ENCODE measurements at regions not wholly inside any gene's neighbourhood (a gene's known extent, or its start where the extent isn't known, plus 50 kb on each side); places are given as distances from the start of the nearest gene placed in this dataset.

GRCh38 chr7:25368599-25369201 is 140.4 kb upstream of the NPVF start:
- Mint-ChIP-seq H3K4me3 (no peak overlapping the region), H3K27ac (no peak overlapping the region), H3K4me1 (no peaks in the 10 kb centered on the region), H3K27me3 (peaks cover 4% of the 10 kb centered on the region), H3K36me3 (no peaks in the 10 kb centered on the region), H3K9me3 (peaks cover 4 to 8% (median 5%) of the 10 kb centered on the region in 3 donors)

GRCh38 chr7:25369786-25370185 is 141.5 kb upstream of the NPVF start:
- H3K4me3 Mint-ChIP-seq, result no peak overlapping the region
- peaks cover 5 to 8% (median 5%) of the 10 kb centered on the region in 3 donors for H3K9me3 Mint-ChIP-seq
- H3K27me3 Mint-ChIP-seq, result peaks cover 4% of the 10 kb centered on the region

GRCh38 chr7:25371972-25372371 is 143.7 kb upstream of the NPVF start:
- H3K4me3 Mint-ChIP-seq, result no peak overlapping the region
- H3K27ac Mint-ChIP-seq, result no peak overlapping the region
- no peaks in the 10 kb centered on the region for H3K36me3 Mint-ChIP-seq
- peaks cover 5 to 8% (median 7%) of the 10 kb centered on the region in 3 donors for H3K9me3 Mint-ChIP-seq
- no peaks in the 10 kb centered on the region for H3K4me1 Mint-ChIP-seq
- H3K27me3 Mint-ChIP-seq, result peaks cover 6% of the 10 kb centered on the region

More at GRCh38 chr7:25369786-25370185, 141.5 kb upstream of the NPVF start:
- no peak overlapping the region for H3K27ac Mint-ChIP-seq
- no peaks in the 10 kb centered on the region for H3K36me3 Mint-ChIP-seq
- no peaks in the 10 kb centered on the region for H3K4me1 Mint-ChIP-seq

- no peaks in the 10 kb centered on the region for H3K36me3 Mint-ChIP-seq
- H3K27ac Mint-ChIP-seq, result no peak overlapping the region
- no peak overlapping the region for H3K4me3 Mint-ChIP-seq
- H3K9me3 Mint-ChIP-seq, result peaks cover 5 to 11% (median 7%) of the 10 kb centered on the region in 3 donors
- peaks cover 4% of the 10 kb centered on the region for H3K27me3 Mint-ChIP-seq
- no peaks in the 10 kb centered on the region for H3K4me1 Mint-ChIP-seq
These were observed 147.7 kb upstream of the NPVF start for GRCh38 chr7:25375805-25376600.

GRCh38 chr7:25379351-25380300 is 151.3 kb upstream of the NPVF start:
- peaks cover 2% of the 10 kb centered on the region for H3K36me3 Mint-ChIP-seq
- peaks cover 8% of the 10 kb centered on the region for H3K27me3 Mint-ChIP-seq
- no peak overlapping the region for H3K4me3 Mint-ChIP-seq
- H3K27ac Mint-ChIP-seq, result no peak overlapping the region
- H3K4me1 Mint-ChIP-seq, result no peaks in the 10 kb centered on the region
- H3K9me3 Mint-ChIP-seq, result peaks cover 0 to 3% (median 2%) of the 10 kb centered on the region in 3 donors

- Mint-ChIP-seq H3K9me3 (peaks cover 0 to 3% (median 0%) of the 10 kb centered on the region in 3 donors), H3K27me3 (peaks cover 5% of the 10 kb centered on the region), H3K4me3 (no peak overlapping the region), H3K4me1 (no peaks in the 10 kb centered on the region), H3K36me3 (peaks cover 2% of the 10 kb centered on the region), H3K27ac (no peak overlapping the region)
These were observed 153.7 kb upstream of the NPVF start for GRCh38 chr7:25381818-25382589.

GRCh38 chr7:25382869-25383268 is 154.6 kb upstream of the NPVF start:
- peaks cover 0 to 3% (median 0%) of the 10 kb centered on the region in 3 donors for H3K9me3 Mint-ChIP-seq
- H3K27me3 Mint-ChIP-seq, result peaks cover 5% of the 10 kb centered on the region
- H3K4me3 Mint-ChIP-seq, result no peak overlapping the region
- no peaks in the 10 kb centered on the region for H3K4me1 Mint-ChIP-seq
- no peak overlapping the region for H3K27ac Mint-ChIP-seq
- H3K36me3 Mint-ChIP-seq, result peaks cover 2% of the 10 kb centered on the region

- no peaks in the 10 kb centered on the region for H3K4me1 Mint-ChIP-seq
- peaks cover 2% of the 10 kb centered on the region for H3K36me3 Mint-ChIP-seq
- H3K4me3 Mint-ChIP-seq, result no peak overlapping the region
- H3K27me3 Mint-ChIP-seq, result peaks cover 5% of the 10 kb centered on the region
- peaks cover 0 to 3% (median 0%) of the 10 kb centered on the region in 3 donors for H3K9me3 Mint-ChIP-seq
- H3K27ac Mint-ChIP-seq, result no peak overlapping the region
These were observed 155.1 kb upstream of the NPVF start for GRCh38 chr7:25383402-25383801.

- no peak overlapping the region for H3K4me3 Mint-ChIP-seq
- peaks cover 9% of the 10 kb centered on the region for H3K27me3 Mint-ChIP-seq
- peaks cover 2% of the 10 kb centered on the region for H3K36me3 Mint-ChIP-seq
- H3K9me3 Mint-ChIP-seq, result peaks cover 0 to 3% (median 0%) of the 10 kb centered on the region in 3 donors
- no peaks in the 10 kb centered on the region for H3K4me1 Mint-ChIP-seq
- H3K27ac Mint-ChIP-seq, result no peak overlapping the region
These were observed 156.7 kb upstream of the NPVF start for GRCh38 chr7:25384788-25385505.

GRCh38 chr7:25385506-25386136 is 157.3 kb upstream of the NPVF start:
- Mint-ChIP-seq H3K4me3 (no peak overlapping the region), H3K27me3 (peaks cover 9% of the 10 kb centered on the region), H3K9me3 (peaks cover 0 to under 1% (median 0%) of the 10 kb centered on the region in 3 donors), H3K4me1 (no peaks in the 10 kb centered on the region), H3K27ac (no peak overlapping the region), H3K36me3 (peaks cover 2% of the 10 kb centered on the region)

- Mint-ChIP-seq H3K4me1 (no peaks in the 10 kb centered on the region), H3K36me3 (peaks cover 2% of the 10 kb centered on the region), H3K27ac (no peak overlapping the region), H3K9me3 (no peaks in the 10 kb centered on the region), H3K27me3 (peaks cover 9% of the 10 kb centered on the region), H3K4me3 (no peak overlapping the region)
These were observed 158.0 kb upstream of the NPVF start for GRCh38 chr7:25386311-25386744.

- H3K36me3 Mint-ChIP-seq, result no peaks in the 10 kb centered on the region
- H3K4me3 Mint-ChIP-seq, result no peak overlapping the region
- H3K27ac Mint-ChIP-seq, result no peak overlapping the region
- no peaks in the 10 kb centered on the region for H3K4me1 Mint-ChIP-seq
- H3K27me3 Mint-ChIP-seq, result peaks cover 7% of the 10 kb centered on the region
- H3K9me3 Mint-ChIP-seq, result no peaks in the 10 kb centered on the region
These were observed 160.4 kb upstream of the NPVF start for GRCh38 chr7:25388681-25389080.

GRCh38 chr7:25389489-25390106 is 161.3 kb upstream of the NPVF start:
- Mint-ChIP-seq H3K4me1 (no peaks in the 10 kb centered on the region), H3K36me3 (no peaks in the 10 kb centered on the region), H3K4me3 (no peak overlapping the region), H3K9me3 (no peaks in the 10 kb centered on the region), H3K27ac (no peak overlapping the region), H3K27me3 (peaks cover 5% of the 10 kb centered on the region)
